Loucy (cell line): ENCODE measurements at regions not wholly inside any gene's neighbourhood (a gene's known extent, or its start where the extent isn't known, plus 50 kb on each side); places are given as distances from the start of the nearest gene placed in this dataset.

Experiments used
- EZH2phosphoT487 ChIP-seq: fragments of 200-600 bp; IDR thresholded peaks from 2 replicates; pipeline ENCODE4 v1.6.1; 2018; ENCODE audit warnings: antibody characterized with exemption, mild to moderate bottlenecking, moderate library complexity, borderline replicate concordance
- TF ChIP-seq, protein P1 (sequence below): fragments of 200-600 bp; sonication (generic); conservative IDR thresholded peaks from 2 replicates; pipeline ENCODE4 v1.5.1; 2014; ENCODE audit warnings: mild to moderate bottlenecking, antibody characterized with exemption, low read length

DNA sequence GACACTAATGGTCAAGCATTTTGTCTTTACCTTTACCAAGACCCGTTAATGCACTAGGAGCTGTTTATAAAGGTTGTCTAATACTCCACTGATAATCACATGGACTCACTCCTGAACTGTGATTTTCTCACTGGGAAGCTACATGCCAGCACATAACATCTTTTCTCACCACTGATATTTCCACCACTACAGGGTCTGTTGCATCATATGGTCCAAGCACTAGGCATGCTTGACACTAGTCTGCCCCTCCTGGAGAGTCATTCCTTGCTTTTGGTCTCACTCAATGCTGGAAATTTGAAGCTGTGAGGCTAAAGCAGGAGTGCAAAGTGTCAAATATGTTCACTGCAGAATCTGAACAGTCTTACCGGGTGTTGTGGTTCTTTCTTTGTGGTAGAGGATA lies 1576.8 kb downstream of the CDH8 start:
- TF ChIP-seq, protein P1, sequence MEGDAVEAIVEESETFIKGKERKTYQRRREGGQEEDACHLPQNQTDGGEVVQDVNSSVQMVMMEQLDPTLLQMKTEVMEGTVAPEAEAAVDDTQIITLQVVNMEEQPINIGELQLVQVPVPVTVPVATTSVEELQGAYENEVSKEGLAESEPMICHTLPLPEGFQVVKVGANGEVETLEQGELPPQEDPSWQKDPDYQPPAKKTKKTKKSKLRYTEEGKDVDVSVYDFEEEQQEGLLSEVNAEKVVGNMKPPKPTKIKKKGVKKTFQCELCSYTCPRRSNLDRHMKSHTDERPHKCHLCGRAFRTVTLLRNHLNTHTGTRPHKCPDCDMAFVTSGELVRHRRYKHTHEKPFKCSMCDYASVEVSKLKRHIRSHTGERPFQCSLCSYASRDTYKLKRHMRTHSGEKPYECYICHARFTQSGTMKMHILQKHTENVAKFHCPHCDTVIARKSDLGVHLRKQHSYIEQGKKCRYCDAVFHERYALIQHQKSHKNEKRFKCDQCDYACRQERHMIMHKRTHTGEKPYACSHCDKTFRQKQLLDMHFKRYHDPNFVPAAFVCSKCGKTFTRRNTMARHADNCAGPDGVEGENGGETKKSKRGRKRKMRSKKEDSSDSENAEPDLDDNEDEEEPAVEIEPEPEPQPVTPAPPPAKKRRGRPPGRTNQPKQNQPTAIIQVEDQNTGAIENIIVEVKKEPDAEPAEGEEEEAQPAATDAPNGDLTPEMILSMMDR: no peak
- TF ChIP-seq EZH2phosphoT487: no peak
